GM11168 (cell line): ENCODE measurements at regions not wholly inside any gene's neighbourhood (a gene's known extent, or its start where the extent isn't known, plus 50 kb on each side); places are given as distances from the start of the nearest gene placed in this dataset.
"Not testable (repeated sequence)": the region's sequence is repeated elsewhere in the genome, so short reads cannot be mapped to it uniquely, and the experiment has no call there.

Experiments used
- in situ Hi-C: fragments of 300-500 bp; cut with MboI; formaldehyde crosslinking; loops from one replicate; pipeline ENCODE4 v1.12.0; 2022; ENCODE audit warnings: low sequenced_read_pairs; ENCODE audit not compliant: unreplicated experiment

DNA sequence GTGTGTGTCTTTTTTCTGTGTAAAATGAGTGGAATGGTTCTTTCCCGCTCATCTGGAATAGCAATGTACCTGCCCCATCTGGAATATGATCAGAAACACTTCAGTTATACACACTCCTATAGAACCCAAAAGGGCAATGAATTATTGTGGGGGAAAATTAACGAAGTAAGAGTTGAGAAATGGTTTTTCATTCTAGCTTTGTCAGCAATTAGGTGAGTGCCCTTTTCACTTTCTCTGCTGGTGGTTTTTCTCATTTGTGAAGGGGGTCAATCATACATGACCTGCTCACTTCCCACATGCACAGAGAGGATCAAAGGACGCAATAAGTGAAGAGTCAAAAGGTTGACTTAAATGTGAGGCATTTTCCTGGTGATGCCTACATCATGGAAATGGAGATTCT is 168.0 kb downstream of the HS3ST3B1 start:
- in situ Hi-C loops = no loop called here

- in situ Hi-C loops = no loop called here
Observed at GRCh38 chr17:14461227-14461548, 160.3 kb downstream of the HS3ST3B1 start.

DNA sequence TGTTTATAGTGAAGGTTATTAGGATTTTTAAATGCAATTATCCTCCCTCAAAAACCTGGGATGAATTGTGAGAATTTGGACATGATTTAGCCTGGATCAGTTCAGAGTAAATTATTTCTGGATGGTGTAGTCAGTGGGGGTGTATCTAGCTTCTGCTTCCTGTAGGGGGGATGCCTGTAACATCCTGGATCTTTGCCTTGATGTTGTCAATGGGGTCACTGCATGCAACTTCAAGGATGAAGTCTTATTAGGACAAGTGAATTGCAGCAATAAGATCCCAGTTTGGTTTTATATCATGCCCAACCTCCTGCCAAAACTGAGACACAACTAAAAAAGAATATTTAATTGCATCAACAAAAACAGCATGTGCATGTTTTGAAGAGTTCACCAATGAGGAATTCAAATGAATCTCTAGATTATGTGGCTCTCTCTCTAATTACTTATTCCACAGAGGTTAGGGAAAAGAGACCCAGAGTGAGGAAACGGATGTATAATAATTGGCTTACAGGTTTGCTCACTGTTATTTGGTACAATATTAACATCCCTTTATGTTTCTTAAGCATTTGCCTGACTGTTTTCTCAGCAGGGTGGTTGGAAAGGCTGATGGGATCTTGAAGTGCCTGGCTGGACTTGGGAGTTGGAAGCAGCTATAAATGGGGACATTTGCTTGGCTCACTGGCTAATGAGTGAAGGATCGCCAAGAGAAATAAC is 159.8 kb downstream of the HS3ST3B1 start:
- in situ Hi-C loops = no loop called here

DNA sequence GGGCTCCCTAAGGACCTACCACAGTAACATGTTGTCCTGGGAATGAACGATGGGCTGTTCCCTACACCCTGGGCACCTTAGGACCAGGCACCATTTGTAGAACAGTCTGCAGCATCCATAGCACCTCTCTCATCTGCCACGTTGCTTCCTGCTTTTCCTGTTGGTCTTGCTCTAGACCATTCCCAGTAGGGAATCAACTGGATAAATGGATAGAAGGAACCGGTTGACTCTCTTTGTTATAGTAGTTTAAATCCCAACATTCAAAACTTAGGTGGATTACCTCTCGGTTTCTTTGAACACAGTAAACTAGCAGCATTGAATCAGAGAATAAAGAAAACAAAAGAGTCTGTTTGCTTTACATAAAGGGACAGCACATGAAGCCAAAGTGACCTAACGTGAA is 159.1 kb downstream of the HS3ST3B1 start:
- in situ Hi-C loops = no loop called here

DNA sequence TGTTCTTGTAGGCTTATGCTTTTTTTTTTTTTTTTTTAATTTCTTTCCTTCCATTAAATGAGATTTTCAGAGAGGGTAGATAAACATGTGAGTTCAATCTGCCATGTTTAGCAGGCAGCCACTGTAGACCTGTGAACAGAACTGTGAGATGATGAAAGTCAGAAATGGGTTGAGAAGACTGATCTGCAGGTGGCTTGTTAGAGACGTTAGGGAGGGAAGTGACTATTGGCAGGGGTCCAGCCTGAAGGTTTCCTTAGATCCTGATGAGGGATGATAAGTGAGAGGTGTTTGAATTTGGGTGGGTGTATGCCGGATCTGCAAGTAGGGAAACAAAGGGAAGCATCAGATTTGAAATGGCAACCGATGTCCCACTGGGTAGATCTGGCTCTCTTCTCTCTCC is 157.8 kb downstream of the HS3ST3B1 start:
- in situ Hi-C loops = no loop called here

DNA sequence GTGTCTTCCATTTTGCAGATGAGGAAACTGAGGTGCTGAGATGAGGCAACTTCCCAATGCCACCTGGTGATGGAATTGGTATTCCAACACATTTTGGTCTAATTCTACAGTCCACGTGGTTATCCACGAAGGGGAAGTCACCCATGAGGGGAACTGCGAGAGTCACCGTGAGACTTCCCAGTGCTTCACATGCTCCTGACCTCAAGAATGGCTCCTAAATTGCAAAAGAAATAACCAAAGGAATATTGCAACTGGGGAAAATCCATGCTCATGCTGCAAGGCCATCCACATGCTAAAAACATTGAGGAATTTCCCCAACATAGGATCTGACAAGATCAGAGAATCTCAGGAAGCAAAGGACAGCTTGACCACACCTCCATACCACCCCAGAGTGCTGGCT is 153.9 kb downstream of the HS3ST3B1 start:
- in situ Hi-C loops = no loop called here

GRCh38 chr17:14452856-14453255 is 152.0 kb downstream of the HS3ST3B1 start:
- in situ Hi-C loops = no loop called here

- in situ Hi-C loops = no loop called here
Observed at GRCh38 chr17:14451729-14452191, 150.9 kb downstream of the HS3ST3B1 start.

DNA sequence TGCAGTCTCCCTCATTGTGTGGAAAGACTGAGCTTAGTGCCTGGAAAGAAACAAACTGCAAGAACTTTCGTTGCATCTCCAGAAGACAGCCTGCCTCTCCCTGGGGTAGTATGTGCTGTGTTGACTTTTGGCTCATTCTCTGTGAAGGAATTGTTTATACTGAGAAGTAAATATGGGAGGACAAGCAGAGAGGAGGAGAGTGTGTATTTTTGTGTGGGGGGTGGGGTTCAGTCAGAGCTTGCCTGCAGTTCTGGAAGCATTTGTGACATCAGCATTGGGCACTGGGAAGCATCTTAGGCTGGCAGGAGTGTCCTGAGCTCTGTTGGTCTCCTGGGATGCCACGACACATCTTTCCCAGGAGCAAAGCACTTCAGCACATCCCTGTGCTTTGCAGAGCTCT is 147.9 kb downstream of the HS3ST3B1 start:
- in situ Hi-C loops = no loop called here

DNA sequence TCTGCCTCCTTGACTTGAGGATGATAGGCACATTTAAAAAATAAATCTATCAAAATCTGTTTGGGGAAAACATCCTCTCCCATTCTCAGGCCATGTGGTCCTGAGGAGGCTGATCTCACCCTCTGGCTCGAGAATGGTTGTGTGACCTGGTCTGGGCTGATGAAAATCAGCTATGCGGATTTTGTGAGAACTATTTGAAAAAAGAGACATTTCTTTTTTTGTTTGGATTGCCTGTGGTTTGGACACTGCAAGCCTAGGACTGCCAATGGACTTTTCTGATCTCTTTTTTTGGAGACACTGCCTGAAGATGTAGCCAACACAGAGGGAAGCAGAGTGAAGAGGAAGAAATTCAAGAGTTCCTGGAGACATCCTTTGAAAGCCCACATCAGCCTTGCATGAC is 145.9 kb downstream of the HS3ST3B1 start:
- in situ Hi-C loops = no loop called here

DNA sequence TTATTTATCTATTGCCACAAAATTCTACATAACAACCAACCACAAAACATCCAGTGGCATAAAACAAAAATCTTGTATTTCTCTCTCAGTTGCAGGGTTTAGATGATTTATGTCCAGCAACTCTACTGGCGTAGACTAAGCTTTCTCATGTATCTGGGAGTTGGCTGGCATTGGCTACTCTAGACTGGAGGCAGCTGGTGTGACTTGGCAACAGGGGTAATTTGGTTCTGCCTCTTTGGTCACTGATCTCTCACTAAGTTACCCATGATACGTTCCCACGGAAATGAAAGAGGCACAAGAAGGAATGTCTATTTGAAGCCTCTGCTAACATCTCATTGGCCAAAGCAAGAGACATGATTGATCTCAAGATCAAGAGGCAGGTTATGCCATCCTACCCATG is 144.0 kb downstream of the HS3ST3B1 start:
- in situ Hi-C loops = no loop called here

GRCh38 chr17:14442798-14443528 is 142.1 kb downstream of the HS3ST3B1 start:
- in situ Hi-C loops = no loop called here

DNA sequence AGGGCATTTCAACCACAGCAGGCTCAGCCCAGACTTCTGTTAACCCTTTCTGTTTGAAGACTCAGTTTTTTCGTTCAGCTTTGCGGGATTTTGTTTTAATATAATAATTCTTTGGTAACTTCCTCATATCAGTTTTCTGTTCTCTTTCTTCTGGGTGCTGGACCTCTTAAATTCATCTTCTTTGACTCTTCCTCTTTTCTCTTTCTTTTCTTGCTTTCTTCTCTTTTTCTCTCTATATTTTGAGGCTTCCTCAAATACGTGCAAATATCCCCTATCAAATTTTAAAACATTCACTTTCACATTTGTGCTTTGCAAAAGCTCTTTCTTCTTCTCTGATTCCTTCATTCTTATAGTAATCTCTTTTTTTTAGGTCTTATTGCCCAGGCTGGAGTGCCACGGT is 136.3 kb downstream of the HS3ST3B1 start:
- in situ Hi-C loops = no loop called here

GRCh38 chr17:14436266-14436665 is 135.4 kb downstream of the HS3ST3B1 start:
- in situ Hi-C loops = no loop called here

- in situ Hi-C loops = no loop called here
Observed at GRCh38 chr17:14434506-14434905, 133.6 kb downstream of the HS3ST3B1 start.

- in situ Hi-C loops = no loop called here
Observed at GRCh38 chr17:14432079-14432478, 131.2 kb downstream of the HS3ST3B1 start.

- in situ Hi-C loops = no loop called here
Observed at GRCh38 chr17:14429084-14429483, 128.2 kb downstream of the HS3ST3B1 start.

DNA sequence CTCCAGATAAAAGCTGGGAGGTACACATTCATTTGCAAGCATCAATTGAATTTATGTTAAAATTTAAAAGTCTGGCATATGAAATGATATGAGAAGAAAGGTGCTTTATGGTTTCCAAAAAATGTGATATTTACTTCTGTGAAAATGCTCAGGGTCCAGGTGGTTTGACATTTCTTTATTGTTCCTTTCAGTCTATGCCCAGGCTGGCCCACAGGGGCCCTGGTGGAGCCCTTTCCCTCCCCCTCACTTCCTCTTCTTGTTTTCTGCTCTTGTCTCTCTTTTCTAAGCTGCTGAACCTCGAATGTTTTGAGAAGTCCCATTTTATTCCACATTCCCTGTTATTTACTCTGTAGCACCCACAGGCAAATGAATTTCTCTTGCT is 127.8 kb downstream of the HS3ST3B1 start:
- in situ Hi-C loops = no loop called here

DNA sequence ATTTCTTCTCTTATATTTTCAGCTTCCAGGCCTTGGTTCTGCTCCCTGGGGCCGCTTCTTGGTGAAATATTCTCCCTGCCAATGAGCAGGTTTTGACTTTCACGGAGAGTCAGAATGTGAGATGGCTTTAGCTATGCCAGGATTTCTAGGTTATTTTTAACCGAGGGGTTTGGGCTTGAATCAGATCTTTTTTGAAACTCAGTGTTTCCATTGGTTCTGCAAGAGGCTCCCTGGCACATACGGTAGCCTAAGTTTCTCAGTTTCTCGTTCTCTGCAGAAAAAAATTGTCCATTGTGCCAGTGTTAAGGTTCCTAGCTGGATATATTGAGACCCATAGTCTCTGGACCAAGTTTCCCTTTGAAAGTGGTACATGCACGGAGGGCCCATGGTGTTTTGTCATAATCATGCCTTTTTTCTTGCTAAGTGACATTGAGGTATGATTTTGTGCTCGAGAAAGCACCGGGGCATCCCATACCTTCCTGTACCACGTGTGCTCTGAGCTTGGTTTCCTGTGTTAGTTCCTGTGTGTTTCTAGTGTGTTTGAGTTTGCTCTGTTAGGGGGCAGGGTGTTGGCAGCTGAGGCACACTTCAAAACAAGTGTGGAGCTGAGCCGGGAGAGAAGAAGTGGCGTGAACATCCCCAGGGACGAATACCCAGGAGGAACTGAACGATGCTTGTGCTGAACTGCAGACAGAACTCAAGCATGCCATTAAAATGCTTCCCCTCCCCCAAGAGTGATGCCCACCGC is 127.2 kb downstream of the HS3ST3B1 start:
- in situ Hi-C loops = no loop called here

DNA sequence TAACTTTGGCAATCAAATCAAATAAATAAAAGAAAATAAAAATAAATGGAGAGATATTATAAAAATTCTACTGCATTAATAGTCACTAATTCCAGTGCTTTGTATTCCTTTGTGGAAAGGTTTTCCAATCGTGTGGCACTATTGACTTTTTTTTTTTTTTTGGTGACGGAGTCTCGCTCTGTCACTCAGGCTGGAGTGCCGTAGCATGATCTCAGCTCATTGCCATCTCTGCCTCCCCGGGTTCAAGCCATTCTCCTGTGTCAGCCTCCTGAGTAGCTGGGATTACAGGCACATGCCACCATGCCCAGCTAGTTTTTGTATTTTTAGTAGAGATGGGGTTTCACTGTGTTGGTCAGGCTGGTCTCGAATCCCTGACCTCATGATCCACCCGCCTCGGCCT is 122.3 kb downstream of the HS3ST3B1 start:
- in situ Hi-C loops = not testable (repeated sequence)

DNA sequence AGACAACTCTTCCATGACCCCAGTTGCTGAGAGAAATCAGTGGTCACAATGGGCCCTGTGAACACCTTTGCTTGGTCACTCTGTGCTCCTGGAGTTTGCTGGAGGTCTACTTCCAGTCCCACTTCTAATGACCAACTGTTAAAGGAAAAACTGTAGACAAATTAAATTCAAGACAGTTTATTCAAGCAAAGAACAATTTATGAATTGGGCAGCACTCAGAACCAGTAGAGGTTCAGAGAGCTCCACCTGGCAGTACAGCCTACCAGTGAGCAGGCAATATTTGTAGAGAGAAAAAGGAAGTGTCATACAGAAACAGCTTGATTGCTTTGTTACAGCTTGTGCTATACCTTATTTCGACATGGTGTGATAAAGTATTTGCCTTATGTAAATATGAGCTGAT is 116.5 kb downstream of the HS3ST3B1 start:
- in situ Hi-C loops = no loop called here
